ENCODE measurements at regions not wholly inside any gene's neighbourhood (a gene's known extent, or its start where the extent isn't known, plus 50 kb on each side); places are given as distances from the start of the nearest gene placed in this dataset.
"Not testable (repeated sequence)": the region's sequence is repeated elsewhere in the genome, so short reads cannot be mapped to it uniquely, and the experiment has no call there.

DNA sequence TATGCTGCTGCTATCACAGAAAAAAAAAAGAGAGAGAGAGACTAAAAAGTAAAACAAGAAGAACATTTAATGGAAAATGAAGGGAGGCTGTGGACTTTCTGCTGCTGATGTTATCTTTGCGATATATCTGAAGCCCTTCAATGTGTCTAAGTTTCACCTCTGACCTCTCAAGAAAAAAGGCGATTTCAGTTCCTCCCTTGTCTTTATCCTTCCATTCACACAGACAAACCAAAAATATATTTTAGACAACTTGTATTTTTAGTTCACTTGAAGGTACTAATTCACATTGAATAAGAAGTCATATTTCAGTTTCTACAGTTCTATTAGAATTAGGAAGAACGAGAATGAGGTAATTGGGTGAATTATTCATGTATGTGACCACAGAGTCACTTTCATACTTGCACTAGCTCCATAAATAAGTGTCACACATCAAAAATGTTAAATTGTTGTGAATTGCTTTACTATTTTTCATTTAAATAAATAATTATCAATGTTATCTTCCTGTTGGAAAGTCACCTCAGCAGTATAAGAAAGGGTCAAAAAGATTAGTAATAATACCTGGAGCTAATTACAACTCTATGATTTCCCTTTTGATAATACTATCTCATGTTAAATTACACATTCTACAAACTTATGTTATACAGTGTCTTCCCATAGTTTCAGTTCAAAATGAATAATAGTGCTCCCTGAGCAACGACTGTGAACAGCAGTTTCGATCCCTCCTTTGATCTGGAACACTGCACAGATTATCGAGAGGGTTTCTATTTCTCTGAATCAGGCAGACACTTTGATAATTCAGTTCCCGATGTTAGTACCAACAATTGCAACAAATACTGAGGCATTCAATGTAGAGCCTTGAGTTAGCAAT lies 85.2 kb upstream of the PLCB4 start:
- no peaks in the 10 kb centered on the region for H3K9me3 ChIP-seq (ENCODE audit: control insufficient read depth in 2 of 2, insufficient read depth in 1 of 2, low read depth in 1 of 2, low read length in 1 of 2)
- H3K36me3 ChIP-seq (ENCODE audit: control insufficient read depth in 2 of 2, insufficient read depth in 2 of 2, low read length in 1 of 2): no peaks in the 10 kb centered on the region
- 83 to 87% methylated on average over 7 of the region's 7 CpGs for WGBS, 2 donors
- no peaks in the 10 kb centered on the region for H3K27me3 ChIP-seq (ENCODE audit: control insufficient read depth in 1 of 2, insufficient read depth in 2 of 2, low read length in 2 of 2)
- no peaks in the 10 kb centered on the region for H3K4me1 ChIP-seq (ENCODE audit: control insufficient read depth in 2 of 2, insufficient read depth in 2 of 2, low read length in 1 of 2)
- no peak overlapping the region for H3K27ac ChIP-seq (ENCODE audit: low read depth in 2 of 2, low read length in 1 of 2)
- no peak overlapping the region for H3K4me3 ChIP-seq (ENCODE audit: low read depth in 1 of 2, low read length in 2 of 2)

DNA sequence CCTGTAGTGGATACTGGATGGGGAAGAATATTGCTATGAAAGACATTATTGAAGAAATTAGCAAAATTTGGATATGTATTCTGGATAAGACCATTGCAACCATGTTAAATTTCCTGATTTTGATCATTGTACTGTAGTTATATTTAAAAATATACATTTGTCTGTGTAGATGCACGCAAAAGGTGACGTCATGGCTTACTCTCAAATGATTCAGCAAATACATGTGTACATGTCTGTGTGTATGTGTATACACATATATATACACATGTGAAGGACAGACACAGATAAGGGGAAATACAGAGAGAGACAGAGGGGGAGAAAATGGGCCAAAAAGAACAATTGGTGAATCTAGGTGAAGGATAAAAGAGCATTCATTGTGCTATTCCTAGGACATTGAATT lies 82.3 kb upstream of the PLCB4 start:
- Histone ChIP-seq H3K9me3 (ENCODE audit: control insufficient read depth in 2 of 2, insufficient read depth in 1 of 2, low read depth in 1 of 2, low read length in 1 of 2) (no peaks in the 10 kb centered on the region), H3K27ac (ENCODE audit: low read depth in 2 of 2, low read length in 1 of 2) (no peak overlapping the region), H3K36me3 (ENCODE audit: control insufficient read depth in 2 of 2, insufficient read depth in 2 of 2, low read length in 1 of 2) (no peaks in the 10 kb centered on the region), H3K4me3 (ENCODE audit: low read depth in 1 of 2, low read length in 2 of 2) (no peak overlapping the region), H3K27me3 (ENCODE audit: control insufficient read depth in 1 of 2, insufficient read depth in 2 of 2, low read length in 2 of 2) (no peaks in the 10 kb centered on the region), H3K4me1 (ENCODE audit: control insufficient read depth in 2 of 2, insufficient read depth in 2 of 2, low read length in 1 of 2) (no peaks in the 10 kb centered on the region)
- 92 to 98% methylated on average over 2 of the region's 2 CpGs for WGBS, 2 donors

DNA sequence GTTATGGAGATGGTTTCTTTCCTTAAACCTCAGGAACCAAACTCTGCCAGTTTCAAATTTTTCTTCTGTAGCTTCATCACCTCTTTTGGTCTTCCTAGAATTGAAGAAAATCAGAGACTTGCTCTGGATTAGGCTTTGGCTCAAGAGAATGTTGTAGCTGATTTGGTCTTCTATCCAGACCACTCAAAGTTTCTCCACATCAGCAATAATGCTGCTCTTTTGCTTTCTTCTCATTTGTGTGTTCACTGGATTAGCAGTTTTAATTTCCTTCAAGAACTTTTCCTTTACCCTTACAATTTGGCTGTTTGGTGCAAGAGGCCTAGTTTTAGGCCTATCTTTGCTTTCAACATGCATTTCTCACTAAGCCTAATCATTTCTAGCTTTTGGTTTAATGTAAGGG lies 78.1 kb upstream of the PLCB4 start:
- Histone ChIP-seq H3K36me3 (ENCODE audit: control insufficient read depth in 2 of 2, insufficient read depth in 2 of 2, low read length in 1 of 2) (no peaks in the 10 kb centered on the region), H3K4me1 (ENCODE audit: control insufficient read depth in 2 of 2, insufficient read depth in 2 of 2, low read length in 1 of 2) (no peaks in the 10 kb centered on the region), H3K4me3 (ENCODE audit: low read depth in 1 of 2, low read length in 2 of 2) (no peak overlapping the region), H3K9me3 (ENCODE audit: control insufficient read depth in 2 of 2, insufficient read depth in 1 of 2, low read depth in 1 of 2, low read length in 1 of 2) (no peaks in the 10 kb centered on the region), H3K27me3 (ENCODE audit: control insufficient read depth in 1 of 2, insufficient read depth in 2 of 2, low read length in 2 of 2) (no peaks in the 10 kb centered on the region), H3K27ac (ENCODE audit: low read depth in 2 of 2, low read length in 1 of 2) (no peak overlapping the region)

DNA sequence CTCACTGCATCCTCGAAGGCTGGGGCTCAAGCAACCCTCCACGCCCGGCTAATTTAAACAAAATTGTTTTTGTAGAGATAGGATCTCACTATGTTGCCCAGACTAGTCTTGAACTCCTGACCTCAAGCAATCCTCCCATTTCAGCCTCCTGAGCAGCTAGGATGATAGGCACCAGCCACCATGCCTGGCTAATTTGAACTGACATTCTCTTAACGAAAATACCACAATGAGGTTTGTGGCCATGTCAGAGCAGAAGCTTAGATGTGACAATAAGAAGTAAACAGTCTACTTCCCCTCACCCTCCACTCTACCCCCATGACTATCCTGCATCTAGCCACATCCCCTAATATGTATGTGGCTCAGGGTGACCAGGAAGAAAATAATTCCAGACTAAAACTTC lies 74.8 kb upstream of the PLCB4 start:
- H3K4me3 ChIP-seq (ENCODE audit: low read depth in 1 of 2, low read length in 2 of 2): no peak overlapping the region
- H3K4me1 ChIP-seq (ENCODE audit: control insufficient read depth in 2 of 2, insufficient read depth in 2 of 2, low read length in 1 of 2): no peaks in the 10 kb centered on the region
- no peaks in the 10 kb centered on the region for H3K27me3 ChIP-seq (ENCODE audit: control insufficient read depth in 1 of 2, insufficient read depth in 2 of 2, low read length in 2 of 2)
- H3K27ac ChIP-seq (ENCODE audit: low read depth in 2 of 2, low read length in 1 of 2): no peak overlapping the region
- WGBS, 2 donors: 70 to 72% methylated on average over 4 of the region's 4 CpGs
- H3K9me3 ChIP-seq (ENCODE audit: control insufficient read depth in 2 of 2, insufficient read depth in 1 of 2, low read depth in 1 of 2, low read length in 1 of 2): no peaks in the 10 kb centered on the region
- H3K36me3 ChIP-seq (ENCODE audit: control insufficient read depth in 2 of 2, insufficient read depth in 2 of 2, low read length in 1 of 2): no peaks in the 10 kb centered on the region

DNA sequence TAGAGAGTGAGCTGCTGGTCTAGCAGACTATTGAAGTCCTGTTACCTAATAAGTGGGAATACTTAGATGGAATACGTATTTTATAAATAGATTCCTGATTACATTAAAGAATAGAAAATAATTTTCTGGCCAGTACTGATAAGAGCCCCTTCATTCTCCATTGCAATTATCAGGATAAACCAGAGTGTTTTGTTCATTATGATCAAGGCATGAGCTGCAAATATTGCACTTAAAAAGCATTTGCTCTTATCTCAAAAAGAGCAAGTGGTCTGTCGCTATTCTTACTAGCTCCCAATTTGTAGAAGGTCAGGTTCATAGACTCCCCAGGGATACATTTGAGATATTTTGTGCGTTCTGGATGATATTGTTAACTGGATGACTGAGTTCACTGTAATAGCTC lies 73.1 kb upstream of the PLCB4 start:
- Histone ChIP-seq H3K4me3 (ENCODE audit: low read depth in 1 of 2, low read length in 2 of 2) (no peak overlapping the region), H3K36me3 (ENCODE audit: control insufficient read depth in 2 of 2, insufficient read depth in 2 of 2, low read length in 1 of 2) (no peaks in the 10 kb centered on the region), H3K4me1 (ENCODE audit: control insufficient read depth in 2 of 2, insufficient read depth in 2 of 2, low read length in 1 of 2) (no peaks in the 10 kb centered on the region), H3K27ac (ENCODE audit: low read depth in 2 of 2, low read length in 1 of 2) (no peak overlapping the region), H3K27me3 (ENCODE audit: control insufficient read depth in 1 of 2, insufficient read depth in 2 of 2, low read length in 2 of 2) (no peaks in the 10 kb centered on the region), H3K9me3 (ENCODE audit: control insufficient read depth in 2 of 2, insufficient read depth in 1 of 2, low read depth in 1 of 2, low read length in 1 of 2) (no peaks in the 10 kb centered on the region)
- WGBS, 2 donors: 72 to 74% methylated on average over 3 of the region's 3 CpGs

DNA sequence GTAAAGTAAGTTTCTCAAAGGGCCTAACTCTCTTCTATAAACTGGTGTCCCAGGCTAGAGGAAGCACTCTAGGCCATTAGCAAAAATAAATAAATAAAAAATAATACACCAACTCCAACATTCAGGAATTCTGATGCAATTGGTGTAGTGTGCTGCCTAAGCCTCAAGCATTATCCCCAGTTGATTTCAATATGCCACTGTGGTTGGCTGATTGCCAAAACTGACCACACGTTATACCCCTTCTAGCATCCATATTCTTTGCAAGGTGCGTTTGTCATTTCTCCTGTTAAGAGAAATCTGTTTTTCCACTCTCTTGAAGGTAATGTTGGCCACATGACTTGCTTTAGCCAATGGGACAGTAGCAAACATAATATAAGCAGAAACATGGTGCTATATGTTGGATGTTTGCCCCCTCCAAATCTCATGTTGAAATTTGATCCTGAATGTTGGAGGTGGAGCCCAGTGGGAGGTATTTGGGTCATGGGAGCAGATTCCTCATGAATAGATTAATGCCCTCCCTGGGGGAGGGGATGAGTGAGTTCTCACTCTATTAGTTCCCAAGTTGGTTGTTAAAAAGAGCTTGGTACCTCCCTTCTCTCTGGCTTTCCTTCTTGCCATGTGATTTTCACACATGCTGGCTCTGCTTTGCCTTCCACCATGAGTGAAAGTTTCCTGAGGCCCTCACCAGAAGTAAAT lies 71.9 kb upstream of the PLCB4 start:
- Histone ChIP-seq H3K27ac (ENCODE audit: low read depth in 2 of 2, low read length in 1 of 2) (no peak overlapping the region), H3K4me1 (ENCODE audit: control insufficient read depth in 2 of 2, insufficient read depth in 2 of 2, low read length in 1 of 2) (no peaks in the 10 kb centered on the region), H3K27me3 (ENCODE audit: control insufficient read depth in 1 of 2, insufficient read depth in 2 of 2, low read length in 2 of 2) (no peaks in the 10 kb centered on the region), H3K36me3 (ENCODE audit: control insufficient read depth in 2 of 2, insufficient read depth in 2 of 2, low read length in 1 of 2) (no peaks in the 10 kb centered on the region), H3K9me3 (ENCODE audit: control insufficient read depth in 2 of 2, insufficient read depth in 1 of 2, low read depth in 1 of 2, low read length in 1 of 2) (no peaks in the 10 kb centered on the region), H3K4me3 (ENCODE audit: low read depth in 1 of 2, low read length in 2 of 2) (no peak overlapping the region)
- WGBS, 2 donors: 57 to 70% methylated on average over 2 of the region's 2 CpGs

DNA sequence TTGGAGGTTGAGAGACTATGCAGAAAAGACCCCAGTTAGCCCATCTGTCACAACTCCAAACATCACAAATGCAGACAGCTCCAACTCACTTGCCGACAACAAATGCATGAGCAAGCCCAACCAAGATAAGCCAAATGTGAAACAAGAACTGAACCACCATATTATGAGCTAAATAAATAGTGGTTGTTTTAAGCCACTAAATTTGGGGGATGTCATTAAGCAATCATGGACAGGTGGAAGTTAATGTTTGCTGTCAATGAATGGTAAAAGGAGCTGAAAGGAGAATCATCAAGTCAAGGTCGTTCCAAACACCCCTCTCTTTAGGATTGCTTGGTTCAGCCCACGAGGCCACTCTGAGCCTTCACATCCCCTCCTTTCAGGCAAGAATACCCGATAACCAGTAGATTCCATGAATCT lies 71.2 kb upstream of the PLCB4 start:
- H3K4me3 ChIP-seq (ENCODE audit: low read depth in 1 of 2, low read length in 2 of 2): no peak overlapping the region
- no peaks in the 10 kb centered on the region for H3K4me1 ChIP-seq (ENCODE audit: control insufficient read depth in 2 of 2, insufficient read depth in 2 of 2, low read length in 1 of 2)
- WGBS, 2 donors: 68 to 69% methylated on average over 4 of the region's 4 CpGs
- no peaks in the 10 kb centered on the region for H3K9me3 ChIP-seq (ENCODE audit: control insufficient read depth in 2 of 2, insufficient read depth in 1 of 2, low read depth in 1 of 2, low read length in 1 of 2)
- H3K27ac ChIP-seq (ENCODE audit: low read depth in 2 of 2, low read length in 1 of 2): no peak overlapping the region
- no peaks in the 10 kb centered on the region for H3K36me3 ChIP-seq (ENCODE audit: control insufficient read depth in 2 of 2, insufficient read depth in 2 of 2, low read length in 1 of 2)
- H3K27me3 ChIP-seq (ENCODE audit: control insufficient read depth in 1 of 2, insufficient read depth in 2 of 2, low read length in 2 of 2): no peaks in the 10 kb centered on the region

DNA sequence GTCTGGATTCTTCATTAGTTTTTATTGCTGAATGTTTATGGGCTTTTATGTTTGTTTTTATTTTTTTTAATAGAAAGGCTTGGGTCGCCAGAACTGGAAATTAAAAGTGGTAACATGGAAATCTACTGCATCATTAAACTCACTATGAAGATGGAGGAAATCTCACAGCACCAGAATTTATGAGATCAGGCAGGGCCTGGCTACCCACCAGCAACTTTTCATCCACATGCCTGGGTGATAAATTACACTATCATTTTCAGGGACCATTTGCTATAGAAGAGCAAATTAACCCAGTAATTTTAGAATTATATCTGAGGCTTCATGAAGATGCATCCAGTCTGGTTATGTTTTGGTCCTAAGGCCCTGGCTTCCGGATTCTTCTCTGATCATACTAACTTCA lies 57.8 kb upstream of the PLCB4 start:
- H3K9me3 ChIP-seq (ENCODE audit: control insufficient read depth in 2 of 2, insufficient read depth in 1 of 2, low read depth in 1 of 2, low read length in 1 of 2): no peaks in the 10 kb centered on the region
- WGBS, 2 donors: 80 to 88% methylated on average over 2 of the region's 2 CpGs
- H3K4me3 ChIP-seq (ENCODE audit: low read depth in 1 of 2, low read length in 2 of 2): no peak overlapping the region
- H3K4me1 ChIP-seq (ENCODE audit: control insufficient read depth in 2 of 2, insufficient read depth in 2 of 2, low read length in 1 of 2): no peaks in the 10 kb centered on the region
- no peak overlapping the region for H3K27ac ChIP-seq (ENCODE audit: low read depth in 2 of 2, low read length in 1 of 2)
- H3K36me3 ChIP-seq (ENCODE audit: control insufficient read depth in 2 of 2, insufficient read depth in 2 of 2, low read length in 1 of 2): no peaks in the 10 kb centered on the region
- H3K27me3 ChIP-seq (ENCODE audit: control insufficient read depth in 1 of 2, insufficient read depth in 2 of 2, low read length in 2 of 2): no peaks in the 10 kb centered on the region

DNA sequence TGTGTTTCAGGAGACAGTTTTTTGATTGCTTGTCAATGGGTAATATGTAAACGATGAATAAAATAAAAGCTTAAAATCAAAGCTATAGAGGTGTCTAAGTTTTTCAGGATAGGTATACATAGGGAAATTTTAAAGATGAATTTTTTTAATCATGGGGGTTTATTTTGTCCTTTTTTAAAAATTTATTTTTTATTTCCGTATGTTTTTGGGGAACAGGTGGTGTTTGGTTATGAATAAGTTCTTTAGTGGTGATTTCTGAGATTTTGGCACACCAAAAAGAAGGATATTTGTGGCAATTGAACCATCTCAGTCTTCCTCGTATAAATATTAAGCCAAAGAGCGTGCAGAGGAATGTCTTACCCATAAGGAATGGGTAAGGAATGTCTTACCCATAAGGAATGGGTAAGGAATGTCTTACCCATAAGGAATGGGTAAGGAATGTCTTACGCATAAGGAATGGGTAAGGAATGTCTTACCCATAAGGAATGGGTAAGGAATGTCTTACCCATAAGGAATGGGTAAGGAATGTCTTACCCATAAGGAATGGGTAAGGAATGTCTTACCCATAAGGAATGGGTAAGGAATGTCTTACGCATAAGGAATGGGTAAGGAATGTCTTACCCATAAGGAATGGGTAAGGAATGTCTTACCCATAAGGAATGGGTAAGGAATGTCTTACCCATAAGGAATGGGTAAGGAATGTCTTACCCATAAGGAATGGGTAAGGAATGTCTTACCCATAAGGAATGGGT lies 53.5 kb upstream of the PLCB4 start:
- WGBS, 2 donors: 83 to 90% methylated on average over 4 of the region's 6 CpGs
- not testable (repeated sequence) for H3K36me3 ChIP-seq (ENCODE audit: control insufficient read depth in 2 of 2, insufficient read depth in 2 of 2, low read length in 1 of 2); H3K27me3 ChIP-seq (ENCODE audit: control insufficient read depth in 1 of 2, insufficient read depth in 2 of 2, low read length in 2 of 2); H3K4me3 ChIP-seq (ENCODE audit: low read depth in 1 of 2, low read length in 2 of 2); H3K4me1 ChIP-seq (ENCODE audit: control insufficient read depth in 2 of 2, insufficient read depth in 2 of 2, low read length in 1 of 2); H3K9me3 ChIP-seq (ENCODE audit: control insufficient read depth in 2 of 2, insufficient read depth in 1 of 2, low read depth in 1 of 2, low read length in 1 of 2); H3K27ac ChIP-seq (ENCODE audit: low read depth in 2 of 2, low read length in 1 of 2)

Data from esophagus (tissue), 2 donors.